ENCODE measurements at regions not wholly inside any gene's neighbourhood (a gene's known extent, or its start where the extent isn't known, plus 50 kb on each side); places are given as distances from the start of the nearest gene placed in this dataset.

DNA sequence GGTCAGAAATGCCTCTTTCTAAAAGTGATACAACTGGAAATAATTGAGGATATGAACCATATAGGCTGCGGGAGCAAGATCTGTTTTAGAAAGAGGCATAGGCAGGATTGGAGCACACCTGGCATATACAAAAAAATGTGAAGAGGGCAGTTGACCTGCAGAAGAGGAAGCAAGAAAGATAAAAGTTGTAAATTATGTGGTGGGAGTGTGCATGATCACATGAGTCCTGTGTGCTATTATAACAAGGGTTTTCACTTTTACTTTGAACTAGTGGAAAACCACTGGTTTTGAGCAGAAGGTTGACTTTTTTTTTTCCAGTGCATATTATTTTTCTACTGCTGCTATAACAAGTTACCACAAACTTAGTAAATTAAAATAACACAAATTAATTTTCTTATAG lies 489.3 kb downstream of the ANXA1 start:
- Mint-ChIP-seq H3K4me3 (ENCODE audit: unreplicated experiment) (no peak overlapping the region), H3K9me3 (ENCODE audit: unreplicated experiment) (no peaks in the 10 kb centered on the region), H3K27ac (ENCODE audit: unreplicated experiment) (no peak overlapping the region), H3K4me1 (ENCODE audit: unreplicated experiment) (no peaks in the 10 kb centered on the region), H3K27me3 (ENCODE audit: unreplicated experiment) (no peaks in the 10 kb centered on the region), H3K36me3 (ENCODE audit: low read depth, unreplicated experiment) (no peaks in the 10 kb centered on the region)
- no peak for DNase-seq (ENCODE audit: low spot score)
- TF ChIP-seq CTCF (IDR thresholded peaks at IDR 0.05; ENCODE audit: unreplicated experiment), result no peak

- Mint-ChIP-seq H3K27ac (ENCODE audit: unreplicated experiment) (no peak overlapping the region), H3K36me3 (ENCODE audit: low read depth, unreplicated experiment) (no peaks in the 10 kb centered on the region), H3K4me1 (ENCODE audit: unreplicated experiment) (no peaks in the 10 kb centered on the region), H3K27me3 (ENCODE audit: unreplicated experiment) (no peaks in the 10 kb centered on the region), H3K4me3 (ENCODE audit: unreplicated experiment) (no peak overlapping the region), H3K9me3 (ENCODE audit: unreplicated experiment) (no peaks in the 10 kb centered on the region)
- DNase-seq (ENCODE audit: low spot score), result no peak
- no peak for TF ChIP-seq CTCF (IDR thresholded peaks at IDR 0.05; ENCODE audit: unreplicated experiment)
Observed at GRCh38 chr9:73643379-73644013, 491.8 kb downstream of the ANXA1 start.

DNA sequence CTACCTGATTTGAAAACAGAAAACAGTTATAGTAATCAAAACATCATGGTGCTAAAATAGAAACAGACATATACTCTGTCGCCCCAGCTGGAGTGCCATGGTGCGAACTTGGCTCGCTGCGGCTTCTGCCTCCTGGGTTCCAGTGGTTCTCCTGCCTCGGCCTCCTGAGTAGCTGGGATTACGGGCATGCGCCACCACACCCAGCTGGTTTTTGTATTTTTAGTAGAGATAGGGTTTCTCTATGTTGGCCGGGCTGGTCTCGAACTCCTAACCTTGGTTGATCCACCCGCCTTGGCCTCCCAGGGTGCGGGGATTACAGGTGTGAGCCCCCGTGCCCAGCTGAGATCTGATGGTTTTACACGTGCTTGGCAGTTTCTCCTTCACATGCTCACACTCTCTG lies 495.9 kb downstream of the ANXA1 start:
- Mint-ChIP-seq H3K4me1 (ENCODE audit: unreplicated experiment) (no peaks in the 10 kb centered on the region), H3K9me3 (ENCODE audit: unreplicated experiment) (no peaks in the 10 kb centered on the region), H3K4me3 (ENCODE audit: unreplicated experiment) (no peak overlapping the region), H3K36me3 (ENCODE audit: low read depth, unreplicated experiment) (no peaks in the 10 kb centered on the region), H3K27ac (ENCODE audit: unreplicated experiment) (no peak overlapping the region), H3K27me3 (ENCODE audit: unreplicated experiment) (no peaks in the 10 kb centered on the region)
- no peak for TF ChIP-seq CTCF (IDR thresholded peaks at IDR 0.05; ENCODE audit: unreplicated experiment)
- DNase-seq (ENCODE audit: low spot score), result no peak

DNA sequence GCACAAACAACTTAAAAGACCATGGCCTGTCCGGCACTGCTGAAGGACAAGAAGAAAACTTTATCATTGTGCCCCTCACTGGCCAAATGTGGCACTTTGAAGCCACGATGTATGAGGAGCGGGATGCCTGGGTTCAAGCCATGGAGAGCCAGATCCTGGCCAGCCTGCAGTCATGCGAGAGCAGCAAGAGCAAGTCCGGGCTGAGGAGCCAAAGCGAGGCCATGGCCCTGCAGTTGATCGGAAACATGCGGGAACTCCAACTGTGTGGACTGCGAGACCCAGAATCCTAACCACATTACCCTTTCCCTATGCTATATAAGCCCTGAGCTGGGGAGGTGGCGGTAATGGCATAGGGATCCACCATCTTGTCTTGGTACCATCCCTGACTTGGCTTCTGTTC lies 497.9 kb downstream of the ANXA1 start:
- no peak for TF ChIP-seq CTCF (IDR thresholded peaks at IDR 0.05; ENCODE audit: unreplicated experiment)
- Mint-ChIP-seq H3K36me3 (ENCODE audit: low read depth, unreplicated experiment) (no peaks in the 10 kb centered on the region), H3K4me1 (ENCODE audit: unreplicated experiment) (no peaks in the 10 kb centered on the region), H3K9me3 (ENCODE audit: unreplicated experiment) (no peaks in the 10 kb centered on the region), H3K27ac (ENCODE audit: unreplicated experiment) (no peak overlapping the region), H3K4me3 (ENCODE audit: unreplicated experiment) (no peak overlapping the region), H3K27me3 (ENCODE audit: unreplicated experiment) (no peaks in the 10 kb centered on the region)
- no peak for DNase-seq (ENCODE audit: low spot score)

DNA sequence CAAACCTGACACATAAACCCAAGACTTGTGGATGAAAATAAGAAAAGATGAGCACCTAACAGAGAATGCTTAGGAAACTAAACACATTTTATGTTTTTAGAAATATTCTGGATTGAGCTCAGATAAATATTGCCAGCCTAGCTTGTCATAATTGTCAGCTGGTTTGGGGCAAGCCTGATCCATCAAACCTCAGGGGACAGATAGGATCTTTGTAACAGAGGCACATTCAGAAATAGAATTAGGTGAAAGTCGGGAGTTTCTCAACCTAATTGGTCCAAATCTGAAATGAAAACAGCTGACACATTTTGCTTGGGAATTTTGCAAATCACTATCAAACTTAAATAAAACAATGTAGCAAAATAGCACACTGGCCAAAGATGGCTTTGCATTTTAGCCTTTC lies 503.7 kb downstream of the ANXA1 start:
- Mint-ChIP-seq H3K4me1 (ENCODE audit: unreplicated experiment) (no peaks in the 10 kb centered on the region), H3K4me3 (ENCODE audit: unreplicated experiment) (no peak overlapping the region), H3K27ac (ENCODE audit: unreplicated experiment) (no peak overlapping the region), H3K27me3 (ENCODE audit: unreplicated experiment) (no peaks in the 10 kb centered on the region), H3K36me3 (ENCODE audit: low read depth, unreplicated experiment) (no peaks in the 10 kb centered on the region), H3K9me3 (ENCODE audit: unreplicated experiment) (no peaks in the 10 kb centered on the region)
- DNase-seq (ENCODE audit: low spot score), result no peak
- no peak for TF ChIP-seq CTCF (IDR thresholded peaks at IDR 0.05; ENCODE audit: unreplicated experiment)
